HG03097 (cell line): ENCODE measurements at regions not wholly inside any gene's neighbourhood (a gene's known extent, or its start where the extent isn't known, plus 50 kb on each side); places are given as distances from the start of the nearest gene placed in this dataset.
A peak's percentile ranks its signal among the peaks of the same experiment; 100 is the strongest.
"Not testable (repeated sequence)": the region's sequence is repeated elsewhere in the genome, so short reads cannot be mapped to it uniquely, and the experiment has no call there.

ENCODE experiments used
- ATAC-seq: cut with Tn5 transposase; IDR thresholded peaks from one replicate; pipeline ENCODE4 v1.9.1; 2021; ENCODE audit not compliant: unreplicated experiment, low FRiP score

DNA sequence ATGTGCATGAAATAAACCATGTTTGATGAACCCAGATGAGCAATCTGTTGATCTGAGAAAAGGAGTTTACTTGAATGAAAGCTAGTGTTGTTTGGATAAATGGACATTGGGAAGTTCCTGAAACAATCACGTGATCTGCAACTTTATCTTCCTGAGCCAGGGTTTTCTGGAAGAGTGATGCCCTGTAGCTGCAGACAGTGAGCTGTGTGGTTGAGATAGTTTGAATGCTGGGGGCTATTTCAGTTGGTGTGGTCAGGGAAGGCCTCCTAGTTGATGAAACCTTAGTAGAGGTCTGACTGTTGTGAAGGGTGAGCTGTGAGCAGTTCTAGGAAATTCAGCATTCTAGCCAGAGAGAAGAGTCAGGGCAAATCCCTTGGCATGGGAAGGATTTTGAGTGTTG, 643.7 kb downstream of the UTRN start:
- no peak for ATAC-seq

DNA sequence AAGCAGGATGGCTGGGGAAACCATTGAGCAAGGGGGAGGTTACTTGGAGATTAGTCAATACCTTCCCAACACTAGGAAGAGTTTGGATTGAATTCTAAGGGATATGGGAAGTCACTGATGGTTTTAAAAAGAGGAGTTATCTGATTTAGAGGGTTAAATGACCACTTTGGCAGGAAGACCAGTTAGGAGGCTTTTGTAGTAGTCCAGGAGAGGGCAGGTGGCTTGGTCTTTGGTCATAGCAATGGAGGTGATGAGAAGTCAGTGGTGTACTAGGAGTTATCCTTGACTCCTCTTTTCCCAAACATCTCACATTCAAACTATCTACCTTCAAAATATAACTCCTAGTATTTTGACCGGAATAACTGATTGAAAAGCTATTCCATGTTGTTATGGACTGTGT, 644.1 kb downstream of the UTRN start:
- no peak for ATAC-seq

- peak; percentile 74 for ATAC-seq
Observed at GRCh38 chr6:144931172-144932035, 646.3 kb downstream of the UTRN start.

- no peak for ATAC-seq
Observed at GRCh38 chr6:144932621-144933020, 647.5 kb downstream of the UTRN start.

DNA sequence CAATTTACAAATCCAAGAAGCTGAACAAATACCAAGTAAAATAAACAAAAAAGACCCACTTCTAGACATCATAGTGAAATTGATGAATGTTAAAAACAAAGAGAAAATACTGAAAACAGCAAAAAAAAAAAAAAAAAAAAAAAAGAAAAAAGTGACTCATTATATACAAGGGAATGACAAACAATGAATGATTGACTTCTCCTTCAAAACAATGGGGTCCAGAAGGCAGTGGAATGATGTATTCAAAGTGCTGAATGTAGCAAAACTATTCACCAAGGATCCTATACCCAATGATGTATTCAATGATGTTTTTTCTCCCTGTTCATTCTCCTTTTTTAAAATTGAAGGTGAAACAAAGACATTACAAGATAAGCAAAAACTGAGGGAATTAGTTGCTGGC, 650.0 kb downstream of the UTRN start:
- ATAC-seq: no peak

GRCh38 chr6:144935661-144936060, 650.5 kb downstream of the UTRN start:
- ATAC-seq: no peak

DNA sequence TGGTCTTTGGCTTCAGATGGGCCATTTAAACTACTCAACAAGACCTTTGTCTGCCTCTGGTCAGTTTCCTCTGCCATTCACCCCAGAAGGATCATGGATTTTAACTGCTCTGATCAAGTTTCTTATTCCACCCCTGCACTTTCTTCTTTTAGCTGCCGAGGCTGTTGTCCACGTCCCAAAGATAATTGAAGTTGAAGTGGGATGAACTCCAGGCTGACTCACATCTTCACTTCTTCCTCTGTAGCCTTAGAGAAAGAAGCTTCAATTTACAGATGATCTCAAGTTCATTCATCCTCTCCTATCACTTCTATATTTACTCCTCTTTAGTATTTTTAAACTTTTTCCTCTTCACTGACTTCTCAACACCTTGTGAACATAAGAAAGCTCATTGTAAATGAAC, 651.6 kb downstream of the UTRN start:
- ATAC-seq: no peak

DNA sequence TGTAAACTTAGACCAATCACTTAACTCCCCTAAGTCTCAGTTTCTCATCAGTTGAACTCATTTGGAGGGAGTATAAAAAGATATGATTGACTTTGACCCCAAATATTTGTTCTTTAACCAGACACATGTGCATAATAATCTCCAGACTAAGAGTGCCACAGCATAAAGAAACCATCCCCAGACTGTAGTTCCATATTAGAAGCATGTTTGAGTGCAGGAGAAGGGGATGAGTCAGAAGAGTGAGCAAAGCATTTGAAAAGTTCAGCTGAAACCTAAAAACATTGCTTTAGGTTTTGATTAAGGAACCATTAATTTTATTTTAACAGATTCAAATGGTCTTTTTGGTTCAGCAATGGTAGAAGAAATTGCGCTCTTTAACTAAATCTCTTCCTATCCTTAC, 654.8 kb downstream of the UTRN start:
- ATAC-seq: no peak

DNA sequence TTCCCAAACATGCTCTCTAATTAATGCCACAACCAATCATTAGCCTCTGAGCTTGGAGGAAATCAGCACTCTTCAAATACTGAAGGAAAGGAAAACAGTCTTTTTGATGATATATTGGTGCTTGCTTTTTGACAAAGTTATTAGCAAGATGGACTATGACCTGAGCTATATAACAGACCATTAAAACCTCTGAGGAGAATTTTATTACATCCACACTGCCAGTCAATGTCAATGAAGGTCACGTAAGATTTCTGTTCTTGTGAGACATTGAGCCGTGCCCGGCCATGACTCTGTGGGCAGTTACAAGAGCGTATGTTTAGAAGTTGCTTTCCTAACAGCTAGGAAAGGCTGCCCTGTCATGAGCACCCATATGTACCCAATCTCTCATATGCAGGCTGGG, 659.0 kb downstream of the UTRN start:
- ATAC-seq: no peak

DNA sequence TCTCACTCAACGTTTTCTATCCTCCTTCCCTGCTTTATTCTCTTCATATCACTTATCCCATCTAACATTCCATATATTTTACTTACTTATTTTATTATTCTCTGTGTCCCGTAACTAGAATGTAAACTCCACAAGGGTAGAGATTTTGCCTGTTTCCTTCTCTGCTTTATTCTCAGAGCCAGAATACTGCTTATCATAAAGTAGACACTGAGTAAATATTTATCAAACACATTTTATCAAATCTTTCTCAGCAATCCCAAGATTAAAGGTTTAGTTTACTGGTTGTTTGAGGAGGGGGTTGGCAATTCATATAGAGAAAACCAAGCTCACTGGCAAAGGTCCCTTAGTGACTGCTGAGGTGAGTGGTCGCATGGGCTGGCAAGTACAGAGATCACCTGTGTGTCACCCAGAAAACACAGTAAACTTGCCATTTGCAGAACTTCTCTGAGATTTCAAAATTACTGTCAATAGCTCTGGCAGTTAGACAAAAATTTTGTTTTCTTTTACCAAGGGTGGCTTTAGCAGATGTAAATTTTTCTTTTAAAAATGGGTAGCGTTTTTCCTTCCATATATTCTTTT, 662.4 kb downstream of the UTRN start:
- ATAC-seq: no peak

GRCh38 chr6:144951730-144952437, 666.7 kb downstream of the UTRN start:
- no peak for ATAC-seq

GRCh38 chr6:144952456-144953240, 667.5 kb downstream of the UTRN start:
- no peak for ATAC-seq

DNA sequence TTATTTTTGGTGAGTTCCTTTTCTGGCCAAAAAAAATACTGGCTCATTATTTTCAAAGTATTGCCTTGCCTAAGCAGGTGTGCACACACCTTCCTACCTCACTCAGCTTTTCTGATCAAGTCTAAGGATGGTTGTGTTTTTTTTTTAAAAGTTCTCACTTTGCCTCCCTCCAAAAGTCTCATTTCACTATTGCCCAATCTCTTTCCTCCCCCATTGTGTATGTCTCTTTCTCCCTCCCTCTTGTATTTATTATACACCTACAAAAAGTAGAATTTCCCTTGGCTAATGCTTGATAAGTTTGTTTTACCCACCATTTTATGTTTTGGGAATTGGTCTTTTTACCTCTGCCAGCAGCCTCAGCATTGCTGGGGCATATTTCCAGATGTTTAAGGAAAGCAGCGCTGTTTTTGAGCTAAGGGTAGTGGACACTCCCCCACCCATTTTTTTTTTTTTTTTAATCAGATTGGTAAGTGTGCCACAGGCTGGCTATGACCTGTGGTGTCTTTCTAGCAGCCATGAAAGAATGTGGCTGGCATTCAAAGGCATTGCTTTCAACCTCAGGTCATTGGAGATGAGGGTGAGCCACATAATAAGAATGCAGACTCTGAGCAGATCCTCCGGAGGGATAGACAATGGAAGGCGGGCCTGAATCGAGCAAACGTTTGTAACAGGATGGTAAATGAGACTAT, 668.6 kb downstream of the UTRN start:
- ATAC-seq: no peak

DNA sequence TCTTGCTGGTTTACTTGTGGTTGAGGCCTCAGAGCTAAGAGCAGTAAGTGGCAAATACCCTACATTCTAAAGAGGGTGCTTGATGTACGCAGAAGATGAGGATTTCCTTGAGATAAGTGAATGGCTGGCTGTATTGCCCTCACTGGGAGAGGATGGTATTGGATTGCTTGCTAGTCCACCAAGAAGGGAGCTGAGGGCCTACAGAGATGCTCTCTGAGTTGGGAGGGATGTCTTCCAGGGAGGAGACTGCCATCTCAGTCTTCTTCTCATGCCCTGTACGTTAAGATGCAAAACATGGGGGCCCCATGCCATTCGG, 669.1 kb downstream of the UTRN start:
- ATAC-seq: no peak

DNA sequence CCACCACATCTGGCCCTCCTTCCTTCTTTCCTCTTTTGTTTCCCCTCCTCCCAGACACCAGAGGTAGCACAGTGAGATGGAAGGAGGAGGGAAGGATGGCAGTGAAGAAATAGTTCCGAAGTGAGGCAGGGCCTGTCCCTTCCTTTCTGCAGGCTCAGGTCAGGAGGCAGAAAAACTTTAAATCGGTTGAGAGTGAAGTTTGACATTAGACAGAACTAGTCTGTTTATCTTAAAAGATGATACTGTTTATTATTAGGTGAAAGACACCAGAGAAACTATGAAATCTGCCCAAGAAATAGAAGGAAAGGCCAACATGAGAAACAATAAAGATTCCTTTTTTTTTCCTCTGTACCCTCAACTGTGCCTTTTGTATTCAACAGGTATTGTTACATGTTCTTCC, 670.3 kb downstream of the UTRN start:
- no peak for ATAC-seq

GRCh38 chr6:144955859-144956258, 670.7 kb downstream of the UTRN start:
- ATAC-seq: no peak

- ATAC-seq: not testable (repeated sequence)
Observed at GRCh38 chr6:144956697-144957096, 671.6 kb downstream of the UTRN start.

- no peak for ATAC-seq
Observed at GRCh38 chr6:144957236-144957937, 672.3 kb downstream of the UTRN start.

GRCh38 chr6:144969154-144969553, 684.0 kb downstream of the UTRN start:
- ATAC-seq: no peak
